Cardiac muscle cell (in vitro differentiated cells and primary cell): ENCODE measurements at regions not wholly inside any gene's neighbourhood (a gene's known extent, or its start where the extent isn't known, plus 50 kb on each side); places are given as distances from the start of the nearest gene placed in this dataset.

Experiments
- DNase-seq, 2 donors: peaks; one replicate each; pipeline versions ENCODE4 v3.0.0 to v3.0.0-alpha.2; 2010 to 2017; ENCODE audit warnings: low read depth in 1 of 2, low spot score in 1 of 2
- H3K27ac ChIP-seq: fragments of 200-600 bp; sonication (generic); 2 replicates; pipeline ENCODE4 v1.5.1; 2016
- H3K27me3 ChIP-seq: fragments of 200-600 bp; sonication (generic); 2 replicates; pipeline ENCODE4 v1.6.0; 2016; ENCODE audit warnings: control low read depth
- H3K36me3 ChIP-seq: fragments of 200-600 bp; sonication (generic); 2 replicates; pipeline ENCODE4 v1.5.1; 2016; ENCODE audit warnings: control low read depth
- H3K4me1 ChIP-seq: fragments of 200-600 bp; sonication (generic); 2 replicates; pipeline ENCODE4 v1.8.1; 2017; ENCODE audit warnings: low read depth, mild to moderate bottlenecking, mixed run types
- H3K4me3 ChIP-seq: fragments of 200-600 bp; sonication (generic); 2 replicates; pipeline ENCODE4 v1.5.1; 2016; ENCODE audit warnings: mild to moderate bottlenecking
- H3K9me3 ChIP-seq: fragments of 200-600 bp; sonication (generic); 2 replicates; pipeline ENCODE4 v1.5.1; 2017; ENCODE audit warnings: low read depth, mild to moderate bottlenecking, control low read depth
- CTCF ChIP-seq: IDR thresholded peaks from 2 replicates; pipeline ENCODE4 v1.5.1; 2012; ENCODE audit warnings: low read depth, mild to moderate bottlenecking, low read length

GRCh38 chr11:127193950-127194349 lies 193.4 kb upstream of the KIRREL3 start:
- no peak for TF ChIP-seq CTCF
- Histone ChIP-seq H3K9me3 (no peaks in the 10 kb centered on the region), H3K27ac (no peak overlapping the region), H3K4me1 (peaks cover 9% of the 10 kb centered on the region), H3K36me3 (no peaks in the 10 kb centered on the region), H3K4me3 (no peak overlapping the region), H3K27me3 (no peaks in the 10 kb centered on the region)
- DNase-seq, result no peak

DNA sequence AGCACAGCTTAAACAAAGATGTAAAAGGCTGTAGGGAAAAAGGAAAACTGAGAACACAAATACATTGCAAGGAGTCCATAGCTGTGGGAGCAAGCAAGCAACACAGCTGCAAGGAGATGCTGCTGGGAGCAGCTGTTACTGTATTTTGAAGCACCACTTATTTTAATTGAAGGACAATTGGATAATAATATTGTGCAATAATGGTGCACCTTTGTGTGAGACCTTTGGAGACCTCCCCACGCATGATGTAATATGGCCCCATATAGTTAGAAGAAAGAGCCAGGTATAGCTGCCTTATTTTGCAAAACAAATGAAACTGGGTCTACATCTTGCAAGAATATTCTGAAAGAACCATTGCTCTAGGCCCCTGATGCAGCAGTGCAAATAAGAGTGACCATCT lies 191.1 kb upstream of the KIRREL3 start:
- no peaks in the 10 kb centered on the region for H3K9me3 ChIP-seq
- peaks cover 9% of the 10 kb centered on the region for H3K4me1 ChIP-seq
- H3K4me3 ChIP-seq, result no peak overlapping the region
- no peak for TF ChIP-seq CTCF
- H3K27ac ChIP-seq, result no peak overlapping the region
- no peak for DNase-seq
- no peaks in the 10 kb centered on the region for H3K36me3 ChIP-seq
- H3K27me3 ChIP-seq, result no peaks in the 10 kb centered on the region

GRCh38 chr11:127191261-127191660 lies 190.7 kb upstream of the KIRREL3 start:
- Histone ChIP-seq H3K4me3 (no peak overlapping the region), H3K27me3 (no peaks in the 10 kb centered on the region), H3K27ac (no peak overlapping the region), H3K4me1 (peaks cover 9% of the 10 kb centered on the region), H3K9me3 (no peaks in the 10 kb centered on the region), H3K36me3 (no peaks in the 10 kb centered on the region)
- no peak for DNase-seq
- TF ChIP-seq CTCF, result no peak

GRCh38 chr11:127182586-127183203 lies 182.1 kb upstream of the KIRREL3 start:
- no peak for TF ChIP-seq CTCF
- H3K4me1 ChIP-seq, result no peaks in the 10 kb centered on the region
- H3K4me3 ChIP-seq, result no peak overlapping the region
- no peak overlapping the region for H3K27ac ChIP-seq
- no peaks in the 10 kb centered on the region for H3K36me3 ChIP-seq
- no peaks in the 10 kb centered on the region for H3K27me3 ChIP-seq
- peak in 1 of 2 donors; percentile 6 for DNase-seq
- no peaks in the 10 kb centered on the region for H3K9me3 ChIP-seq

GRCh38 chr11:127157225-127157624 lies 156.7 kb upstream of the KIRREL3 start:
- no peaks in the 10 kb centered on the region for H3K27me3 ChIP-seq

More at GRCh38 chr11:127157225-127157624, 156.7 kb upstream of the KIRREL3 start:
- no peaks in the 10 kb centered on the region for H3K9me3 ChIP-seq
- no peak overlapping the region for H3K27ac ChIP-seq
- TF ChIP-seq CTCF, result no peak
- no peaks in the 10 kb centered on the region for H3K4me1 ChIP-seq
- no peaks in the 10 kb centered on the region for H3K36me3 ChIP-seq
- no peak for DNase-seq
- H3K4me3 ChIP-seq, result no peak overlapping the region
